ENCODE measurements at regions not wholly inside any gene's neighbourhood (a gene's known extent, or its start where the extent isn't known, plus 50 kb on each side); places are given as distances from the start of the nearest gene placed in this dataset.

- DNase-seq, result no peak
Observed at GRCh38 chr2:33904801-33905200, 305.7 kb upstream of the FAM98A start.

- no peak for DNase-seq
Observed at GRCh38 chr2:33903701-33904100, 304.6 kb upstream of the FAM98A start.

- no peak for DNase-seq
Observed at GRCh38 chr2:33903215-33903614, 304.1 kb upstream of the FAM98A start.

GRCh38 chr2:33900610-33901009 lies 301.5 kb upstream of the FAM98A start:
- no peak for DNase-seq

- no peak for DNase-seq
Observed at GRCh38 chr2:33897741-33898140, 298.6 kb upstream of the FAM98A start.

- no peak for DNase-seq
Observed at GRCh38 chr2:33893824-33894223, 294.7 kb upstream of the FAM98A start.

GRCh38 chr2:33891616-33892015 lies 292.5 kb upstream of the FAM98A start:
- DNase-seq, result peak in 1 of 51 donors; percentile 1

- no peak for DNase-seq
Observed at GRCh38 chr2:33890686-33891085, 291.6 kb upstream of the FAM98A start.

- no peak for DNase-seq
Observed at GRCh38 chr2:33877348-33878016, 278.4 kb upstream of the FAM98A start.

- no peak for DNase-seq
Observed at GRCh38 chr2:33873076-33873605, 274.0 kb upstream of the FAM98A start.

- DNase-seq, result no peak
Observed at GRCh38 chr2:33859811-33860461, 260.8 kb upstream of the FAM98A start.

- no peak for DNase-seq
Observed at GRCh38 chr2:33859176-33859575, 260.1 kb upstream of the FAM98A start.

- DNase-seq, result no peak
Observed at GRCh38 chr2:33848486-33848885, 249.4 kb upstream of the FAM98A start.

- no peak for DNase-seq
Observed at GRCh38 chr2:33839791-33840190, 240.7 kb upstream of the FAM98A start.

GRCh38 chr2:33836628-33837027 lies 237.5 kb upstream of the FAM98A start:
- DNase-seq, result no peak

GRCh38 chr2:33835911-33836310 lies 236.8 kb upstream of the FAM98A start:
- DNase-seq, result no peak

GRCh38 chr2:33822964-33823363 lies 223.9 kb upstream of the FAM98A start:
- DNase-seq, result no peak

GRCh38 chr2:33812707-33813106 lies 213.6 kb upstream of the FAM98A start:
- no peak for DNase-seq

- no peak for DNase-seq
Observed at GRCh38 chr2:33810046-33810835, 211.1 kb upstream of the FAM98A start.

GRCh38 chr2:33806041-33806440 lies 206.9 kb upstream of the FAM98A start:
- no peak for DNase-seq

- no peak for DNase-seq
Observed at GRCh38 chr2:33804155-33804554, 205.1 kb upstream of the FAM98A start.

GRCh38 chr2:33796511-33796910 lies 197.4 kb upstream of the FAM98A start:
- DNase-seq, result no peak
